NCI-H526 (cell line): ENCODE measurements at regions not wholly inside any gene's neighbourhood (a gene's known extent, or its start where the extent isn't known, plus 50 kb on each side); places are given as distances from the start of the nearest gene placed in this dataset.
"Not testable (repeated sequence)": the region's sequence is repeated elsewhere in the genome, so short reads cannot be mapped to it uniquely, and the experiment has no call there.

Experiments
- DNase-seq, 2 experiments: peaks; one replicate each; lab custom pipeline; 2025; lab: John Stamatoyannopoulos, UW

DNA sequence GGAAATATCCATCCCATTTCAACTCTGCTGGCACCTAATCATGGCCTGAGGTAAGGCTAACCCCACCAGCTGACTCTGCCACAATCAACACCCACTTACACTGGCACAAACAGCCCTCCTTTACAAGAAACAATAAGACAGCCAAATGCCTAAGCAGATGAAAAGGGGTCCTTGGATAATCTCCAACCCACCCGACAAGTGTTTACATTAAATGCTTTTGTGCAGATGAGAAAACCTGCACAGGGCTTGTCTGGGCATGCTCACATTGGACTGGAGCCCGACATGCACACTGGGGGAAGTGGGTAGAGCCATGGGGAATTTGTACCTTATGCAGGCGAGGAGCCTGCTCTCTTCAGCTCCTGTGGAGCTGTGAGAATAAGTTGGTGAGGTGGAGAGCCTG is 138.9 kb upstream of the ITM2A start:
- no peak for DNase-seq

DNA sequence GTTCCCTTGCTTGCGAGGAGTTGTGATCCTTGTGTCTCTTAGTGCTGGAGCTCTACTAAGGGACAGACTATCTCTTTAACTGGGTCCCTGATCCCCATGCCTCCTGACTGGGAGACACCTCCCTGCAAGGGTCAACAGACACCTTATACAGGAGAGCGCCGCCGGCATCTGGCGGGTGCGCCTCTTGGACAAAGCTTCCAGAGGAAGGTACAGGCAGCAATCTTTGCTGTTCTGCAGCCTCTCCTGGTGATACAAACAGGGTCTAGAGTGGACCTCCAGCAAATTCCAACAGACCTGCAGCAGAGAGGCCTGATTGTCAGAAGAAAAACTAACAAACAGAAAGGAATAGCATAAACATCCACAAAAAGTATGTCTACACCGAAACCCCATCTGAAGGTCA is 115.6 kb upstream of the ITM2A start:
- DNase-seq: no peak

DNA sequence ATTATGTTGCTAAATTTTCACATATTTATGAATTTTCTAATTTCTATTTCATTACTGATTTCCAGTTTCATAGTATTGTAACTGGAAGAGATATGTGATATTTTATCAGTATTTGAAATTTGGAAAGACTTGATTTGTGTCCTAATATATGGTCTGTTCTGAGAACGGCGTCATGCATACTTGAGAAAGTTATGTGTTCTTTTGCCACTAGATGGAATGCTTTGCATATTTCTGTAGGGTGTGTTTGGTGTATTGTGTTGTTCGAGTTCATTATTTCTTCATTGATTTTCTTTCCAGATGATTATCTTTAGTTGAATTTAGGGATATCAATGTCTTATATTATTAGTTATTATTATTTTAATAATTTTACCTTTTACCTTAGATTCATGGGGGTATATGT is 110.6 kb upstream of the ITM2A start:
- DNase-seq: peak in 1 of 2 experiments; percentile 0

DNA sequence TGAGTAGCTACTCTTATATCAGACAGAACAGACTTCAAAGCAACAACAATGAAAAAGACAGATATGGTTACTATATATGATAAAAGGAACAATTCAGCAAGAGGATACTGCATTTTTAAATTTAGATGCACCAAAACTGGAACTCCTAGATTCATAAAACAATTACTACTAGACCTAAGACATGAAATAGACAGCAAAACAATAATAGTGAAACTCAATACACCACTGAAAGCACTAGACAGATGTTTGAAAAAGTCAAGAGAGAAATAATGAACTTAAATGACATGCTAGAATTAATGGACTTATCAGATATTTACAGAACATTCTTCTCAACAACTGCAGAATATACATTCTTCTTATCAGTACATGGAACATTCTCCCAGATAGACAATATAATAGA is 99.5 kb upstream of the ITM2A start:
- DNase-seq: no peak

DNA sequence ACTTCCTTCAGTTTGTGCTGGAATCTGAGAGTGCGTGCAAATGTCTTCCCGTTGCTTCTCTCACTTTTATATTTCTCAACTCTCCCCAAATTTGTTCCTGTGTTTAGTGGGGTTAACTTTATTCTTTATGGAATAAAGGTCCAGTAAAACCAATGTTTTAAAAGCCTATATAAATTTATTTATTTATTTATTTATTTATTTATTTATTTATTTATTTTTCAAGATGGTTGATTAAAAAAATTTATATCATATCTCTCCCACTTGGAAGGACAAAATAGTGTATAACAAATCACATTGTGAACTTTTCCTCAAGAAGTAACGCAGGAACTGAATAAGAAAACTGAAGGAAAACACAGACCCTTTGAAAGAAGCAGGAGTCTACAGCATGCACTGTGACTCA is 95.3 kb upstream of the ITM2A start:
- no peak for DNase-seq

DNA sequence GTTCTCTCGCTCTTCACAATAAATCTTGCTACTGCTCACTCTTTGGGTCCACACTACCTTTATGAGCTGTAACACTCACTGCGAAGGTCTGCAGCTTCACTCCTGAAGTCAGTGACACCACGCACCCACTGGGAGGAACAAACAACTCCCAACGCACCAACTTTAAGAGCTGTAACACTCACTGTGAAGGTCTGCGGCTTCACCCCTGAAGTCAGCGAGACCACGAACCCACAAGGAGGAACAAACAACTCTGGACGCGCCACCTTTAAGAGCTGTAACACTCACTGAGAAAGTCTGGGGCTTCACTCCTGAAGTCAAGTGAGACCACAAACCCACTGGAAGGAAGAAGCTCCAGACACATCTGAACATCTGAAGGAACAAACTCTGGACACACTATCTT is 89.5 kb upstream of the ITM2A start:
- not testable (repeated sequence) for DNase-seq

DNA sequence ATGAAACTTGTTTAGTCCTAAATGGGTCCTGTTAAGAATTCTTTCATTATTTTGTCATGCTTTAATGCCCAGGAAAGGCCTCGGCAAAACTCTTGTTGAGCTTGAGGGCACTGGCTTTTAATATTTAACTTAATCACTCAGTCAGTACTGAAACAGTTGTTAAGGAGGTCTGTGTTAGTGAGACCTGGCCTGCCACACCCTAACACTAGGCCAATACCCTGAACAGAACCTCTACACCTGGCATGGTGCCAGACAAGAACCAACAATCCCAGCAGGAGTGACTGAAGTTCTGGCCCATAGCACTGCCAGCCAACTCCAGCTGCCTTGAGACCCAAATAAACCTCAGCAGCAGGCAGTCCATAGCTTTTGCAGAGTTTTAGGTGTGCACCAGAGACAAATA is 85.7 kb upstream of the ITM2A start:
- DNase-seq: no peak

DNA sequence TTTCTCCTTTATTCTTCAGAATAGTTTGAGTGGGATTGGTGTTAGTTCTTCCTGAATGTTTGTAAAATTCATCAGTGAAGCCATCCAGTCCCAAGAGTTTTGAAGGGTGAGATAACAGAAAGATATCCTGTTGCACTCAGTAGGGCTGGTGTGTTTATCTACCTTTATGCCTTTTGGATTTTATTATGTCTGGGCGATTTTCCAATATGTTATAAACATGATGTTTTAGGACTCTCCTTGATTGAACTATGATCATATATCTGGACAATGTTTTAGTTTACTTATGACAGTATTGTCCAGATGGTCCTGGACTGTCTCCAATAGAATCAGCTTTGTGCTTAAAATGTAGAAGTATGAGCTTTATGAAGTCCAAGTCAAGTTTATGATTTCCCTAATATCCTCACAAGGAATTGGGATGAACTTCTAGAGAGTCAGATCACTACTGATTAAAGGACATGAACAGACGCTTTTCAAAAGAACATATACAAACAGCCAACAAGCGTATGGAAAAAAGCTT is 77.6 kb upstream of the ITM2A start:
- DNase-seq: no peak

DNA sequence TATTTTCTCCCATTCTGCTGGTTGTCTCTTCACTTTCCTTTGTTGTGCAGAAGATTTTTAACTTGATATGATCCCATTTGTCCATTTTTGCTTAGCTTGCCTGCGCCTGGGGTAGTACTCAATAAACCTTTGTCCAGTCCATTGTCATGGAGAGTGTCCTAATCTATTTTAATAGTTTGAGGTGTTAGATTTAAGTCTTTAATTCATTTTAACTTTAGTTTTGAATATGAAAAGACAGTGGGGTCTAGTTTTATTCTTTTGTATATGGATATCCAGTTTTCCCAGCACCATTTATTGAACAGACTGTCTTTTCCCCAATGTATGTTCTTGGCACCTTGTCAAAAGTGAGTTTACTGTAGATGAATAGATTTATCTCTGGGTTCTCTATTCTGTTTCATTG is 76.0 kb upstream of the ITM2A start:
- no peak for DNase-seq

DNA sequence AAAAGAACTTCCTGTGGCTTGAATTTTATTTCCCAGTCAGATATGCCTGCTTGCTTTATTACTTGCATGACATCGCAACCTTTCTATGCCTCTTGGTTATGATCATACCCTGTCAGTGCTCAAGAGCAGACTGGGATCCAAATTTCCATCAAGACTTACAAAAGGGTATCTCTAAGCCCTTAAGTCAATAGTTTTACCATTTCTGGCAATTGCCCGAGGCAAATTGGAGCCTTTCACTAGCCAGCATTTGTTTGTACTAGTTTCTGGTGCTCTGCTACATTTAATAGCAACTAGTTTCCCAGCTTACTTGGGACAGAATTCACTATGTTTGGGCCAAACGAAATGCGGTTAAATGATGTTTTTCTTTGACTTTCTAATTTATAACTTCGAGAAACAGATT is 73.2 kb upstream of the ITM2A start:
- no peak for DNase-seq
